ENCODE measurements at regions not wholly inside any gene's neighbourhood (a gene's known extent, or its start where the extent isn't known, plus 50 kb on each side); places are given as distances from the start of the nearest gene placed in this dataset.

DNA sequence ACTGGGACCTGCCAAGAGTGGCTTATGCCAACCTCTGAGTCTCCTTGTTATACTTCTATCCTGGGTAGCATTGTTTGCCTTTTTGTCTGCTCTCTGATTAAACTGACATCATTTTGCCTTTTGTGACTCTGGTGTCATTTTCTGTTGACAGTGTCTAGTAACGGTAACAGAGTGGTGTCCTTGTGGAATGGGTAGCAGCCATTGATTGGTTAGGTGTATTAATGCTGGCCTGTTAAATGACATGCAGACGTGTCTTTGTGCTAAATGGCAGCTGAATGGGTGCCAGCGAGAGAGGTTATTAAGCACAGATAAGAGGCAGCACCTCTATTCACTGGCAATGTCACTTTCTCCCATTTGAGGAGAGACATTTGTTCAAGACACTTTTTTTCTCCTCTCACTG lies 1289.4 kb downstream of the PCDH9 start:
- H2BK15ac ChIP-seq (ENCODE audit: low read depth, low read length) = no peak overlapping the region
- no peak overlapping the region for H3K14ac ChIP-seq (ENCODE audit: insufficient read depth, low read length)
- H3K4me1 Mint-ChIP-seq = no peaks in the 10 kb centered on the region

More for the DNA sequence above, 1289.4 kb downstream of the PCDH9 start:
- H4K5ac ChIP-seq (ENCODE audit: insufficient read length, low read depth, low read length) = no peak overlapping the region
- no peaks in the 10 kb centered on the region for H3K9me3 ChIP-seq (ENCODE audit: control insufficient read depth, low read depth, low read length)
- H3K79me2 ChIP-seq (ENCODE audit: insufficient read depth, low read length) = no peaks in the 10 kb centered on the region
- H3K79me1 ChIP-seq (ENCODE audit: insufficient read depth, low read depth, low read length, poor library complexity, severe bottlenecking) = no peaks in the 10 kb centered on the region
- no peak overlapping the region for H2BK120ac ChIP-seq (ENCODE audit: low read depth, low read length, poor library complexity, severe bottlenecking)
- no peak overlapping the region for H3K23ac ChIP-seq (ENCODE audit: insufficient read length, low read depth, low read length)
- no peak overlapping the region for H2BK20ac ChIP-seq (ENCODE audit: low read depth, low read length, poor library complexity, severe bottlenecking)
- no peak overlapping the region for H4K8ac ChIP-seq (replicated peaks; ENCODE audit: insufficient read length, low read depth, low read length)
- no peaks in the 10 kb centered on the region for H3K36me3 Mint-ChIP-seq (ENCODE audit: insufficient read depth in 1 of 3, low read depth in 3 of 3)
- H3K27ac Mint-ChIP-seq = no peak overlapping the region
- DNase-seq = no peak
- H4K91ac ChIP-seq (ENCODE audit: insufficient read length, low read depth, low read length) = no peak overlapping the region
- H3K27ac ChIP-seq (ENCODE audit: insufficient read length, low read depth, low read length) = no peak overlapping the region
- H3K18ac ChIP-seq (ENCODE audit: insufficient read length, low read depth, low read length) = no peak overlapping the region
- H3K4me1 ChIP-seq (ENCODE audit: insufficient read depth, low read length) = no peaks in the 10 kb centered on the region; the same call in 1 of the 2 replicates
- no peaks in the 10 kb centered on the region for H3K9me3 Mint-ChIP-seq
- no peaks in the 10 kb centered on the region for H3K27me3 Mint-ChIP-seq (ENCODE audit: low read depth)
- H2BK5ac ChIP-seq (ENCODE audit: insufficient read length, low read length) = no peak overlapping the region
- no peak overlapping the region for H3K9ac ChIP-seq (ENCODE audit: extremely low read depth, insufficient read length, low read length)
- H3K56ac ChIP-seq (ENCODE audit: insufficient read length, low read depth, low read length) = no peak overlapping the region
- H2BK12ac ChIP-seq (ENCODE audit: insufficient read length, low read depth, low read length) = no peak overlapping the region
- no peak overlapping the region for H2AK5ac ChIP-seq (ENCODE audit: insufficient read length, low read length)
- H3K27me3 ChIP-seq (ENCODE audit: insufficient read depth, low read length) = no peaks in the 10 kb centered on the region
- H3K4me3 Mint-ChIP-seq = no peak overlapping the region
- H4K20me1 ChIP-seq (ENCODE audit: control insufficient read depth, insufficient read depth, insufficient read length) = no peaks in the 10 kb centered on the region
- H2AFZ ChIP-seq (ENCODE audit: low read length) = no peak overlapping the region
- no peaks in the 10 kb centered on the region for H3K23me2 ChIP-seq (ENCODE audit: insufficient read length, low read depth, low read length, poor library complexity, severe bottlenecking)
- no CpG with 5 or more reads among the region's 3 CpGs for WGBS (ENCODE audit: extremely low coverage, insufficient read length, low lambda C conversion rate)
- no peak overlapping the region for H3K4me2 ChIP-seq (ENCODE audit: insufficient read depth, insufficient read length, low read length)
- H3T11ph ChIP-seq (ENCODE audit: low read length) = no peak overlapping the region
- no peak overlapping the region for H3K4ac ChIP-seq (ENCODE audit: low read depth, low read length)
- TF ChIP-seq, protein P1, sequence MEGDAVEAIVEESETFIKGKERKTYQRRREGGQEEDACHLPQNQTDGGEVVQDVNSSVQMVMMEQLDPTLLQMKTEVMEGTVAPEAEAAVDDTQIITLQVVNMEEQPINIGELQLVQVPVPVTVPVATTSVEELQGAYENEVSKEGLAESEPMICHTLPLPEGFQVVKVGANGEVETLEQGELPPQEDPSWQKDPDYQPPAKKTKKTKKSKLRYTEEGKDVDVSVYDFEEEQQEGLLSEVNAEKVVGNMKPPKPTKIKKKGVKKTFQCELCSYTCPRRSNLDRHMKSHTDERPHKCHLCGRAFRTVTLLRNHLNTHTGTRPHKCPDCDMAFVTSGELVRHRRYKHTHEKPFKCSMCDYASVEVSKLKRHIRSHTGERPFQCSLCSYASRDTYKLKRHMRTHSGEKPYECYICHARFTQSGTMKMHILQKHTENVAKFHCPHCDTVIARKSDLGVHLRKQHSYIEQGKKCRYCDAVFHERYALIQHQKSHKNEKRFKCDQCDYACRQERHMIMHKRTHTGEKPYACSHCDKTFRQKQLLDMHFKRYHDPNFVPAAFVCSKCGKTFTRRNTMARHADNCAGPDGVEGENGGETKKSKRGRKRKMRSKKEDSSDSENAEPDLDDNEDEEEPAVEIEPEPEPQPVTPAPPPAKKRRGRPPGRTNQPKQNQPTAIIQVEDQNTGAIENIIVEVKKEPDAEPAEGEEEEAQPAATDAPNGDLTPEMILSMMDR (conservative IDR thresholded peaks at IDR 0.05) = no peak
